HAP-1 (cell line): ENCODE measurements at regions not wholly inside any gene's neighbourhood (a gene's known extent, or its start where the extent isn't known, plus 50 kb on each side); places are given as distances from the start of the nearest gene placed in this dataset.
A peak's percentile ranks its signal among the peaks of the same experiment; 100 is the strongest.
"Not testable (repeated sequence)": the region's sequence is repeated elsewhere in the genome, so short reads cannot be mapped to it uniquely, and the experiment has no call there.

Source experiments
- DNase-seq, 2 experiments: peaks; one replicate each; pipeline ENCODE4 v3.0.0-alpha.2; 2016 to 2020; ENCODE audit warnings: low spot score in 2 of 2
- H3K27me3 ChIP-seq: fragments of 250-450 bp; sonication (Bioruptor Pico); 2 replicates; pipeline ENCODE4 v1.5.1; 2020; ENCODE audit warnings: low read depth, mild to moderate bottlenecking, moderate library complexity
- H3K36me3 ChIP-seq: fragments of 250-450 bp; sonication (Bioruptor Pico); replicated peaks from 2 replicates; pipeline ENCODE4 v1.5.1; 2020; ENCODE audit warnings: mild to moderate bottlenecking
- H3K4me1 ChIP-seq: fragments of 250-450 bp; sonication (Bioruptor Pico); 2 replicates; pipeline ENCODE4 v1.5.1; 2020; ENCODE audit warnings: mild to moderate bottlenecking
- H3K4me3 ChIP-seq: fragments of 250-450 bp; sonication (Bioruptor Pico); 2 replicates; pipeline ENCODE4 v1.5.1; 2020; ENCODE audit warnings: mild to moderate bottlenecking, moderate library complexity
- H3K9me3 ChIP-seq: fragments of 250-450 bp; sonication (Bioruptor Pico); 2 replicates; pipeline ENCODE4 v1.5.1; 2020; ENCODE audit warnings: mild to moderate bottlenecking, moderate library complexity
- in situ Hi-C: fragments of 300-500 bp; cut with MboI; formaldehyde crosslinking; loops from 3 replicates; pipeline ENCODE4 v1.14.3; 2020; ENCODE audit warnings: low sequenced_read_pairs, inconsistent platforms, mixed read lengths

DNA sequence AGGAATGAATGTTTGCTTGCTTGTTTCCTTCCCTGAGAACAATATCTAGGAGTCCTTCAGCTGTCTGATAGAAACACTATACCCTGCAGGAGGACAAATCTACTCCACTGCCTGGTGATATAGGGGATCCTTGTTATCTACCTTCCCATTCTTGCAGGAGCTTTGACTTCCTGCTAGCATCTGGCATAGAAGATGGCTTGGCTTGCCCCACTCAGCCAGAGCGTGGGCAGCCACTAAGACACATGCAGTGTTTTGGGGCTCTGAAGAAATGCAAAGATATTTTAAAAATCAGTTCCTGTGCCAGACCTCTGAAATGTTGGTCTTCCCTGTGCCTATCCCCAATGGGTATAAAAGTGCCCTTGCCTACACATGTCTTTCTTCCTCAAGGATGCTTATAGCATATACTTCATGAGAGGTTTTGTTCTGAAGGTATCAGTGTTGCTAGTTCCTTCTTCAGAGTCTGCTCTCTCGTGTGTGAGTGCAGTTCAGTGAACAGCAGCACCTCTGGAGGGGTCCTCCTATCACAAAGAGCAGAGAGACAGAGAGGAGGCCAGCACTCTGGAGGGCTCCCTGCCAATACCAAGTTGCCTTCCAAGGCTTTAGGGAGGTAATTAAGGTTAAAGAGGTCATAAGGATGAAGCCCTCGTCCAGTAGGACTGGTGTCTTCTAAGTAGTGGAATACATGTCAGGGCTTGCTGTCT, 149.1 kb upstream of the CALCR start:
- H3K27me3 ChIP-seq, result peaks cover 14% of the 10 kb centered on the region
- no peaks in the 10 kb centered on the region for H3K36me3 ChIP-seq
- in situ Hi-C loops, result no loop called here
- no peaks in the 10 kb centered on the region for H3K9me3 ChIP-seq
- no peak overlapping the region for H3K4me3 ChIP-seq
- no peak for DNase-seq
- no peaks in the 10 kb centered on the region for H3K4me1 ChIP-seq

- H3K4me3 ChIP-seq, result no peak overlapping the region
- no peaks in the 10 kb centered on the region for H3K4me1 ChIP-seq
- H3K9me3 ChIP-seq, result no peaks in the 10 kb centered on the region
- DNase-seq, result no peak
- no peaks in the 10 kb centered on the region for H3K36me3 ChIP-seq
- peaks cover 6% of the 10 kb centered on the region; the same call in 1 of the 2 replicates for H3K27me3 ChIP-seq
- in situ Hi-C loops, result no loop called here
Measured at GRCh38 chr7:93720106-93720505, 145.6 kb upstream of the CALCR start.

DNA sequence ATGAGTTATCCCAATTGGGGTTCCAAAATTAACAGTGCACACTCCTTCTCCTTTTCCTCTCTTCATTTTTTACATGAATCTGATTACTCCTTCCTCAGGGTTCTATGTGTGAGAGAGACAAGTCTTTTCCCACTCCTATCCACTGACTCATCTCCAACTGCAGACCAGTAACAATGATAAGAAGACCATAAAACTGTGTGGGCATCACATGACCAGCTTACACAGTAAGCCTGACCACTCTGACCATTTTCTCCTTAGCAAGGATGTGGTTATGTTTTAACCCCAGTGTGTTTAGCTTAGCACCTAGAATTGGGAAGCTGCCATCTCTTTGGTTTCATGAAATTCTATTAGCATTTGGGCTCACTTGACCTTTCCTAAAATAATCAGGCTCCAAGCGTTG, 145.0 kb upstream of the CALCR start:
- H3K27me3 ChIP-seq, result peaks cover 6% of the 10 kb centered on the region
- no peak overlapping the region for H3K4me3 ChIP-seq
- no peaks in the 10 kb centered on the region for H3K36me3 ChIP-seq
- in situ Hi-C loops, result no loop called here
- no peaks in the 10 kb centered on the region for H3K9me3 ChIP-seq
- no peak for DNase-seq
- H3K4me1 ChIP-seq, result no peaks in the 10 kb centered on the region

DNA sequence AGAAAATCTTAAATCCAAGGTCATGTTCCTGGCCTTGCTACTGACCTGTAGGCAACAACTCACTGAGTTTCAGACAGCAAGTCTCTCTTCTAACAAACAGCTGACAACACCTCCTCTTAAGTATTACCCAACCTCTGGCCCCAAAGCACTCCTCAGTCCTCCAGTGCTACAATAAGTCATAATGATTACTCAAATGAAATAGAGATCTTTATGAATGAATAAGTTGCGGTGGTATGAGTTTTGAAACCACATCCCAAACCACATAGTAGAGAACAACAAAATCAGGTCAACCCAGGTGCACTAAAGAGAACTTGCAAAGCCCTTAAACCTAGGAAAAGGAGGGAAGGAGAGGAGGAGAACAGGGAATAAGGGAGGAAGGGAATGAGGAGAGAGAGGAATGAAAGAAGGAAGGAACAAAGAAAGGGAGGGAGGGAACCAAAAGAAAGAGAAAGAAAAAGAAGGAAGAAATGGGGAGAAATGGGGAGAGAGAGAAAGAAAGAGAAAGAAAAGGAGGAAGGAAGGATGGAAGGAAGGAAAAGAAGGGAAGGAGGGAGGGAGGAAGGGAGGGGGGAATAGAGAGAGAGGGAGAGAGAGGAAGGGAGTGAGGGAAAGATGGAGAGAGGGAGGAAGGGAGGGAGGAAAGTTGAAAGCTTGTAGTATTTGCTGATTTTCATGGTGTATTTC, 142.8 kb upstream of the CALCR start:
- Histone ChIP-seq H3K9me3 (no peaks in the 10 kb centered on the region), H3K36me3 (no peaks in the 10 kb centered on the region), H3K4me3 (no peak overlapping the region), H3K27me3 (peaks cover 9% of the 10 kb centered on the region), H3K4me1 (no peaks in the 10 kb centered on the region)
- in situ Hi-C loops, result no loop called here
- DNase-seq, result no peak

- H3K27me3 ChIP-seq, result peaks cover 9% of the 10 kb centered on the region
- in situ Hi-C loops, result no loop called here
Measured at GRCh38 chr7:93715234-93715633, 140.7 kb upstream of the CALCR start.

DNA sequence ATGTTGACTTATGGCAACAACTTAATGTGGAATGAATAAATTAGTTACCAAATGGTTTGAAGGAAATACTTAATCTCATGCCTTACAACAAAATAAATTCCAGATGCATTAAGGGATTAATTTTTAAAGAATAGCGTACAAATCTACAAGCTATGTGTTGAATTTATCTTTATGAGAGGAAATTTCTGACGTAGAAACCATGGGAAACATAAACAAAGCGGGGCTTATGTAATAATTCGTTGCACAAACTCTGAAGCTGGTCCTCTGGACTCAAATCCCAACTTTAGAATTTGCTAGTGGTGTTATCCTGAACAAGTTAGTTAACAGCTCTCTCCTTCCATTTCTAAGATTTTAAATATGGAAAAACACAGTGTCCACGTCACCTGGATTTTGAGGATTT, 137.4 kb upstream of the CALCR start:
- Histone ChIP-seq H3K4me3 (no peak overlapping the region), H3K4me1 (no peaks in the 10 kb centered on the region), H3K36me3 (no peaks in the 10 kb centered on the region), H3K9me3 (no peaks in the 10 kb centered on the region), H3K27me3 (peaks cover 6% of the 10 kb centered on the region)
- no peak for DNase-seq
- in situ Hi-C loops, result no loop called here

More at GRCh38 chr7:93715234-93715633, 140.7 kb upstream of the CALCR start:
- DNase-seq, result peak; percentile 41 to 79
- Histone ChIP-seq H3K36me3 (no peaks in the 10 kb centered on the region), H3K9me3 (no peaks in the 10 kb centered on the region), H3K4me1 (no peaks in the 10 kb centered on the region), H3K4me3 (no peak overlapping the region)

DNA sequence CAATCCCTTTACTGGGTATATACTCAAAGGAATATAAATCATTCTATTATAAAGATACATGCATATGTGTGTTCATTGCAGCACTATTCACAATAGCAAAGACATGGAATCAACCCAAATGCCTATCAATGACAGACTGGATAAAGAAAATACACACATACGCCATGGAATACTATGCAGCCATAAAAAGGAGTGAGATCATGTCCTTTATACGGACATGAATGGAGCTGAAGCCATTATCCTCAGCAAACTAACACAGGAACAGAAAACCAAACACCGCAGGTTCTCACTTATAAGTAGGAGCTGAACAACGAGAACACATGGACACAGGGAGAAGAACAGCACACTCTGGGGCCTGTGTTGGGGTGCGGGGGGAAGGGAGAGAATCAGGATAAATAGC, 133.7 kb upstream of the CALCR start:
- H3K4me1 ChIP-seq, in situ Hi-C loops, H3K9me3 ChIP-seq, H3K4me3 ChIP-seq, H3K36me3 ChIP-seq, H3K27me3 ChIP-seq, DNase-seq: not testable (repeated sequence)

- in situ Hi-C loops, result no loop called here
- H3K4me1 ChIP-seq, result no peaks in the 10 kb centered on the region
- H3K4me3 ChIP-seq, result no peak overlapping the region
- no peak for DNase-seq
- H3K9me3 ChIP-seq, result no peaks in the 10 kb centered on the region
- H3K36me3 ChIP-seq, result no peaks in the 10 kb centered on the region
- no peaks in the 10 kb centered on the region for H3K27me3 ChIP-seq
Measured at GRCh38 chr7:93707249-93707648, 132.7 kb upstream of the CALCR start.

GRCh38 chr7:93706162-93706561, 131.6 kb upstream of the CALCR start:
- H3K4me3 ChIP-seq, H3K27me3 ChIP-seq, DNase-seq, H3K36me3 ChIP-seq, H3K9me3 ChIP-seq, H3K4me1 ChIP-seq, in situ Hi-C loops: not testable (repeated sequence)

DNA sequence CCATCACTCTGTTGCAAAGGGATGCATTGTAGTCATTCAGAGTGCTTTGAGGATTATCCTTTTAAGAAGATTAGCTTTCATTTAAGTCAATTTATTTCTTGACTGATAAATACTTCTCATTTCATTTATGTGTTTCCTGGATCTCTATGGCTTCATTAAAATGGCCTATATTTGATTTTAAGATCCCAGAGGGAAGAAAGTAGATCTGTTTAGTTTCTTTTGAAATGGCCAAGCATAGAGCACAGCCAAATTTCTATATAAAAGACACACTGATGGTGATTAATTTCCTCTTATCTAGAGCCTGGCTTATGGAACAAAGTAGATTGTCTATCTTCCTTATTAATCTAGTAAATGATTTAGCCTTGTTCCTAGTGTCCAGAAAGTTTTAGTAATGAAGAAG, 129.7 kb upstream of the CALCR start:
- no peaks in the 10 kb centered on the region for H3K4me1 ChIP-seq
- no peaks in the 10 kb centered on the region for H3K36me3 ChIP-seq
- in situ Hi-C loops, result no loop called here
- DNase-seq, result no peak
- no peaks in the 10 kb centered on the region for H3K9me3 ChIP-seq
- no peaks in the 10 kb centered on the region for H3K27me3 ChIP-seq
- no peak overlapping the region for H3K4me3 ChIP-seq

- Histone ChIP-seq H3K27me3 (peaks cover 10% of the 10 kb centered on the region; the same call in 1 of the 2 replicates), H3K4me1 (no peaks in the 10 kb centered on the region), H3K4me3 (no peak overlapping the region), H3K9me3 (no peaks in the 10 kb centered on the region), H3K36me3 (no peaks in the 10 kb centered on the region)
- in situ Hi-C loops, result no loop called here
- DNase-seq, result no peak
Measured at GRCh38 chr7:93697901-93698300, 123.4 kb upstream of the CALCR start.

DNA sequence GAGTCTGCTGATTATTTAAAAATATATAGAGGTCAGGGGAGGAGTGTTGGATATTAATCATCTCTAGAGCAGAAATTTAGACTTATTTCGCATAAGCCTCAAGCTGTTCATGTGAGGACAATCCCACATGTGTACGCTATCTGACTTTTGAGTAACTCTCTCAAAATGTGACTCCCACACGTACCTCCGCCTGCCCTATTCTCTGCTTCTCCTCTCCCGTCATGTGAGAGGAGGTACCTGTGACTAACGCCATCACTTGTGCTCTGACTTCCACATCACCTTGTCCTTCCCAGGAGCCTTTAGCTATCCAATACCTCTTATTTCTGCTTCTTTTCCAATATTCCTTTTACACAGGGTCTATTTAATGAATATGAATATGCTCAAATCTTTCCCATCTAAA, 119.3 kb upstream of the CALCR start:
- H3K4me3 ChIP-seq, result no peak overlapping the region
- no peaks in the 10 kb centered on the region for H3K9me3 ChIP-seq
- H3K27me3 ChIP-seq, result peaks cover 10% of the 10 kb centered on the region; the same call in 1 of the 2 replicates
- in situ Hi-C loops, result no loop called here
- H3K36me3 ChIP-seq, result no peaks in the 10 kb centered on the region
- no peak for DNase-seq
- no peaks in the 10 kb centered on the region for H3K4me1 ChIP-seq

- DNase-seq, result no peak
- in situ Hi-C loops, result no loop called here
- no peaks in the 10 kb centered on the region for H3K36me3 ChIP-seq
- no peaks in the 10 kb centered on the region for H3K9me3 ChIP-seq
- no peaks in the 10 kb centered on the region for H3K4me1 ChIP-seq
- H3K4me3 ChIP-seq, result no peak overlapping the region
- H3K27me3 ChIP-seq, result peaks cover 10% of the 10 kb centered on the region
Measured at GRCh38 chr7:93690021-93690420, 115.5 kb upstream of the CALCR start.

DNA sequence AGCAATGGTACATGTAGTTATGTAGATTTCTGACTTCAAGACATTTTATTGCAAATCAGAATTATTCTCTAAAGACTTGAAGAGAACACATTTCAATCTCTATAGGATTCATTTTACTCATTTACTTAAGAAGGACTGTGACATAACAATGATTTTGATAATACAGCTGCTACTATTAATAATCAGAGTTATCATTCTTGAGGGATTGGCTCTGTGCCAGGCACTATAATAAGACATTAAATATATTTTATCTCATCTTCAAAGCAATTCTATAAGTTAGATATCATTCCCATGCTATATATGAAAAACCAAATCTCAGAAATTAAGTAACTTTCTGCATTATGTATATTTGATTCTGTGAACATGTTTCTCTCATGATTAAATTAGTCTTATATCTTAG, 103.7 kb upstream of the CALCR start:
- in situ Hi-C loops, result no loop called here
- no peak for DNase-seq
- no peaks in the 10 kb centered on the region for H3K27me3 ChIP-seq
- H3K36me3 ChIP-seq, result no peaks in the 10 kb centered on the region
- peaks cover 7% of the 10 kb centered on the region; the same call in 1 of the 2 replicates for H3K4me1 ChIP-seq
- H3K9me3 ChIP-seq, result no peaks in the 10 kb centered on the region
- no peak overlapping the region for H3K4me3 ChIP-seq
